Stomach (tissue), 4 donors: ENCODE measurements at regions not wholly inside any gene's neighbourhood (a gene's known extent, or its start where the extent isn't known, plus 50 kb on each side); places are given as distances from the start of the nearest gene placed in this dataset.

Experiments used
- CTCF ChIP-seq, 7 experiments: fragments of 450-650 bp in 4 of 7; fragments of 200-600 bp in 3 of 7; sonication (generic) in 3 of 7; IDR thresholded peaks; one replicate each; pipeline ENCODE4 v1.5.1; 2016 to 2019; ENCODE audit warnings: antibody characterized with exemption in 7 of 7, control low read depth in 2 of 7, mild to moderate bottlenecking in 1 of 7
- EP300 ChIP-seq: sonication (generic); formaldehyde crosslinking; IDR thresholded peaks from one replicate; pipeline ENCODE4 v1.6.1; 2017; ENCODE audit warnings: antibody characterized with exemption

GRCh38 chr7:46383605-46384004 lies 462.5 kb upstream of the IGFBP3 start:
- TF ChIP-seq EP300 (no peak), CTCF (IDR thresholded peaks at IDR 0.05) (no peak)
